Stimulated activated CD8-positive, alpha-beta memory T cell treated with anti-CD3 and anti-CD28 coated beads, Interleukin-7, amount 100 ng/mL, for 48 hours (primary cell): ENCODE measurements at regions not wholly inside any gene's neighbourhood (a gene's known extent, or its start where the extent isn't known, plus 50 kb on each side); places are given as distances from the start of the nearest gene placed in this dataset.

Source experiments
- DNase-seq, 2 donors: peaks; one replicate each; pipeline ENCODE4 v3.0.0-alpha.2; 2020; ENCODE audit warnings: low read depth in 1 of 2; ENCODE audit errors: extremely low read depth in 1 of 2

- no peak for DNase-seq
Measured at GRCh38 chr14:97604731-97605130, 807.5 kb downstream of the VRK1 start.

- no peak for DNase-seq
Measured at GRCh38 chr14:97618401-97618800, 821.2 kb downstream of the VRK1 start.

- no peak for DNase-seq
Measured at GRCh38 chr14:97618917-97619690, 821.9 kb downstream of the VRK1 start.

GRCh38 chr14:97620066-97620465 lies 822.9 kb downstream of the VRK1 start:
- no peak for DNase-seq

GRCh38 chr14:97624985-97625384 lies 827.8 kb downstream of the VRK1 start:
- no peak for DNase-seq

GRCh38 chr14:97625477-97625876 lies 828.3 kb downstream of the VRK1 start:
- no peak for DNase-seq

GRCh38 chr14:97626088-97626487 lies 828.9 kb downstream of the VRK1 start:
- no peak for DNase-seq

GRCh38 chr14:97630249-97630648 lies 833.1 kb downstream of the VRK1 start:
- no peak for DNase-seq

- DNase-seq: no peak
Measured at GRCh38 chr14:97633131-97633738, 836.1 kb downstream of the VRK1 start.

- no peak for DNase-seq
Measured at GRCh38 chr14:97634751-97635150, 837.6 kb downstream of the VRK1 start.

GRCh38 chr14:97638864-97639263 lies 841.7 kb downstream of the VRK1 start:
- DNase-seq: no peak

- DNase-seq: no peak
Measured at GRCh38 chr14:97640031-97640430, 842.8 kb downstream of the VRK1 start.

- no peak for DNase-seq
Measured at GRCh38 chr14:97641827-97642226, 844.6 kb downstream of the VRK1 start.

GRCh38 chr14:97642631-97643030 lies 845.4 kb downstream of the VRK1 start:
- no peak for DNase-seq

GRCh38 chr14:97644365-97644764 lies 847.2 kb downstream of the VRK1 start:
- DNase-seq: no peak

GRCh38 chr14:97649752-97650151 lies 852.6 kb downstream of the VRK1 start:
- DNase-seq: no peak

GRCh38 chr14:97655169-97655948 lies 858.2 kb downstream of the VRK1 start:
- DNase-seq: no peak

GRCh38 chr14:97657609-97658008 lies 860.4 kb downstream of the VRK1 start:
- no peak for DNase-seq

GRCh38 chr14:97687944-97688630 lies 890.9 kb downstream of the VRK1 start:
- DNase-seq: no peak

- no peak for DNase-seq
Measured at GRCh38 chr14:97688631-97689336, 891.6 kb downstream of the VRK1 start.

GRCh38 chr14:97692084-97692483 lies 894.9 kb downstream of the VRK1 start:
- DNase-seq: no peak
